Liver (tissue), 8 donors: ENCODE measurements at regions not wholly inside any gene's neighbourhood (a gene's known extent, or its start where the extent isn't known, plus 50 kb on each side); places are given as distances from the start of the nearest gene placed in this dataset.

Source experiments
- DNase-seq: peaks from one replicate; pipeline ENCODE4 v3.0.0-alpha.2; 2017; ENCODE audit warnings: low spot score
- H3K27ac ChIP-seq, 2 donors: one replicate each; pipeline ENCODE4 v1.7.0; 2013; ENCODE audit warnings: inconsistent platforms in 2 of 2, low read length in 2 of 2, control low read depth in 1 of 2, low read depth in 1 of 2, mild to moderate bottlenecking in 1 of 2
- H3K27me3 ChIP-seq, 4 donors: one replicate each; pipeline versions ENCODE4 v1.6.1 to v1.7.0; 2013; ENCODE audit warnings: low read length in 3 of 4, inconsistent platforms in 1 of 4, mild to moderate bottlenecking in 1 of 4, moderate library complexity in 1 of 4; ENCODE audit not compliant: control insufficient read depth in 4 of 4, insufficient read depth in 4 of 4
- H3K36me3 ChIP-seq, 4 donors: one replicate each; pipeline versions ENCODE4 v1.6.1 to v1.7.0; 2013; ENCODE audit warnings: low read length in 3 of 4, mild to moderate bottlenecking in 3 of 4, low read depth in 1 of 4, moderate library complexity in 1 of 4; ENCODE audit not compliant: control insufficient read depth in 4 of 4, insufficient read depth in 3 of 4
- H3K4me1 ChIP-seq, 4 donors: one replicate each; pipeline versions ENCODE4 v1.6.1 to v1.7.0; 2013; ENCODE audit warnings: low read length in 3 of 4, mild to moderate bottlenecking in 3 of 4, moderate library complexity in 1 of 4; ENCODE audit not compliant: control insufficient read depth in 4 of 4, insufficient read depth in 4 of 4
- H3K4me3 ChIP-seq, 3 donors: one replicate each; pipeline versions ENCODE4 v1.6.1 to v1.7.0; 2013; ENCODE audit warnings: low read length in 3 of 3, control low read depth in 1 of 3, low read depth in 1 of 3, mild to moderate bottlenecking in 1 of 3
- H3K9ac ChIP-seq, 2 donors: one replicate each; pipeline ENCODE4 v1.7.0; 2013; ENCODE audit warnings: low read length in 2 of 2, mild to moderate bottlenecking in 2 of 2, moderate library complexity in 2 of 2, control low read depth in 1 of 2, low read depth in 1 of 2
- H3K9me3 ChIP-seq, 4 donors: one replicate each; pipeline versions ENCODE4 v1.6.1 to v1.7.0; 2013; ENCODE audit warnings: low read length in 3 of 4; ENCODE audit not compliant: control insufficient read depth in 4 of 4
- ATF3 ChIP-seq: IDR thresholded peaks from 2 replicates; pipeline ENCODE4 v1.6.1; 2016; ENCODE audit warnings: antibody characterized with exemption
- CTCF ChIP-seq: fragments of 150-350 bp; IDR thresholded peaks from 2 replicates; pipeline ENCODE4 v1.5.1; 2017; ENCODE audit warnings: improper control_type of control experiment, low read depth, low read length; ENCODE audit not compliant: missing input control
- EGR1 ChIP-seq, 2 donors: IDR thresholded peaks; 2 replicates each; pipeline ENCODE4 v1.6.1; 2016 to 2018; ENCODE audit warnings: antibody characterized with exemption in 2 of 2, low read depth in 2 of 2
- FOXA1 ChIP-seq: IDR thresholded peaks from 2 replicates; pipeline ENCODE4 v1.6.1; 2016; ENCODE audit warnings: antibody characterized with exemption
- FOXA2 ChIP-seq: IDR thresholded peaks from 2 replicates; pipeline ENCODE4 v1.6.1; 2016; ENCODE audit warnings: antibody characterized with exemption
- GABPA ChIP-seq, 2 donors: IDR thresholded peaks in 1 of 2; conservative IDR thresholded peaks in 1 of 2; 2 replicates each; pipeline ENCODE4 v1.6.1; 2016; ENCODE audit warnings: antibody characterized with exemption in 2 of 2, mild to moderate bottlenecking in 1 of 2, moderate library complexity in 1 of 2
- HNF4A ChIP-seq, 2 donors: conservative IDR thresholded peaks; 2 replicates each; pipeline ENCODE4 v1.6.1; 2016; ENCODE audit warnings: antibody characterized with exemption in 2 of 2, mild to moderate bottlenecking in 2 of 2
- JUND ChIP-seq, 2 donors: IDR thresholded peaks; 2 replicates each; pipeline ENCODE4 v1.6.1; 2016; ENCODE audit warnings: antibody characterized with exemption in 2 of 2
- MAX ChIP-seq: IDR thresholded peaks from 2 replicates; pipeline ENCODE4 v1.6.1; 2016; ENCODE audit warnings: antibody characterized with exemption
- NR2F2 ChIP-seq: IDR thresholded peaks from 2 replicates; pipeline ENCODE4 v1.6.1; 2016; ENCODE audit warnings: antibody characterized with exemption
- REST ChIP-seq: IDR thresholded peaks from 2 replicates; pipeline ENCODE4 v1.6.1; 2016; ENCODE audit warnings: antibody characterized with exemption, mild to moderate bottlenecking
- RXRA ChIP-seq, 2 donors: IDR thresholded peaks; 2 replicates each; pipeline ENCODE4 v1.6.1; 2017 to 2018; ENCODE audit warnings: antibody characterized with exemption in 2 of 2, mild to moderate bottlenecking in 1 of 2
- SP1 ChIP-seq: IDR thresholded peaks from 2 replicates; pipeline ENCODE4 v1.6.1; 2018; ENCODE audit warnings: antibody characterized with exemption, mild to moderate bottlenecking
- TAF1 ChIP-seq: conservative IDR thresholded peaks from 2 replicates; pipeline ENCODE4 v1.6.1; 2016; ENCODE audit warnings: antibody characterized with exemption, mild to moderate bottlenecking
- YY1 ChIP-seq: IDR thresholded peaks from 2 replicates; pipeline ENCODE4 v1.6.1; 2016; ENCODE audit warnings: antibody characterized with exemption, mild to moderate bottlenecking
- ZBTB33 ChIP-seq: IDR thresholded peaks from 2 replicates; pipeline ENCODE4 v1.6.1; 2016; ENCODE audit warnings: antibody characterized with exemption
- WGBS: extraction: QIAGEN DNeasy Blood & Tissue Kit; methylation state at CpG from one replicate; pipeline ENCODE4 v1.1.7; 2013; 5-methylcytosine and 5-hydroxymethylcytosine counted together
- donor health status: healthy.
- donor health status: healthy.
- donor health status: healthy.
- donor health status: healthy.
- donor health status: healthy.

- TF ChIP-seq FOXA2 (no peak), MAX (no peak), SP1 (no peak), FOXA1 (no peak), YY1 (no peak), NR2F2 (no peak)
Observed at GRCh38 chr6:21524201-21524600, 69.3 kb upstream of the SOX4 start (continued).

GRCh38 chr6:21526974-21527373 is 66.6 kb upstream of the SOX4 start:
- Histone ChIP-seq H3K4me3 (no peak overlapping the region), H3K9ac (no peak overlapping the region), H3K27ac (no peak overlapping the region), H3K27me3 (no peaks in the 10 kb centered on the region), H3K4me1 (no peaks in the 10 kb centered on the region), H3K36me3 (no peaks in the 10 kb centered on the region), H3K9me3 (no peaks in the 10 kb centered on the region)
- no peak for TF ChIP-seq ATF3
- TF ChIP-seq REST = no peak
- TF ChIP-seq EGR1 (IDR thresholded peaks at IDR 0.05; ENCODE audit: low read depth in 2 of 2) = no peak
- no peak for TF ChIP-seq MAX
- TF ChIP-seq ZBTB33 = no peak
- TF ChIP-seq TAF1 = no peak
- TF ChIP-seq FOXA1 = no peak
- no peak for TF ChIP-seq JUND (IDR thresholded peaks at IDR 0.05)
- no peak for TF ChIP-seq CTCF
- no peak for TF ChIP-seq HNF4A (conservative IDR thresholded peaks at IDR 0.05)
- TF ChIP-seq RXRA (IDR thresholded peaks at IDR 0.05) = no peak
- no peak for TF ChIP-seq NR2F2
- TF ChIP-seq FOXA2 = no peak
- TF ChIP-seq GABPA (IDR thresholded peaks at IDR 0.05 in 1 of 2, conservative IDR thresholded peaks at IDR 0.05 in 1 of 2) = no peak
- DNase-seq = no peak
- WGBS = 15% methylated on average over 1 of the region's 1 CpG
